ENCODE measurements at regions not wholly inside any gene's neighbourhood (a gene's known extent, or its start where the extent isn't known, plus 50 kb on each side); places are given as distances from the start of the nearest gene placed in this dataset.

GRCh38 chr13:87403748-87404432 is 267.3 kb upstream of the SLITRK5 start (continued):
- TF ChIP-seq ARID2 (CRISPR knock-in tag; IDR thresholded peaks at IDR 0.05; ENCODE audit: borderline replicate concordance) (no peak), XRCC5 (optimal IDR thresholded peaks at IDR 0.05; ENCODE audit: low read length) (no peak)

GRCh38 chr13:87426742-87427141 is 244.4 kb upstream of the SLITRK5 start:
- H2AFZ ChIP-seq (ENCODE audit: low read length): no peak overlapping the region
- H3K4me3 ChIP-seq (replicated peaks in 1 of 3; ENCODE audit: insufficient read depth in 1 of 3, low read depth in 2 of 3, low read length in 3 of 3): no peak overlapping the region
- ChIA-PET CTCF (ENCODE audit: low intra/inter-chr PET ratio, low total read pairs) (no interaction called here), POLR2A (no interaction called here)
- H3K9me3 ChIP-seq (ENCODE audit: low read length): no peaks in the 10 kb centered on the region
- no peak for FAIRE-seq
- no TSS peak for BruUV-seq (replicated peaks)
- no peaks in the 10 kb centered on the region for H4K20me1 ChIP-seq (ENCODE audit: insufficient read depth, low read length)
- intact Hi-C loops (cut with micrococcal nuclease; ENCODE audit: unreplicated experiment) (no loop called here), in situ Hi-C loops (cut with HindIII; ENCODE audit: extremely low pct_ligation_motif_present, low pct_unique_long_range_greater_than_20kb) (no loop called here)
- H3K4me1 ChIP-seq (ENCODE audit: insufficient read depth, low read length): no peaks in the 10 kb centered on the region
- no peaks in the 10 kb centered on the region; a peak in 1 of 5 replicates for H3K27me3 ChIP-seq (ENCODE audit: control insufficient read depth in 1 of 2, insufficient read depth in 2 of 2, low read length in 2 of 2)
- H3K36me3 ChIP-seq (replicated peaks in 1 of 2; ENCODE audit: control insufficient read depth in 1 of 2, insufficient read depth in 2 of 2, low read length in 2 of 2): no peaks in the 10 kb centered on the region
- ATAC-seq: no peak
- no peak overlapping the region for H3K27ac ChIP-seq (ENCODE audit: extremely low read length, insufficient read depth, low read length)
- TF ChIP-seq ZNF878 (CRISPR knock-in tag; IDR thresholded peaks at IDR 0.05) (no peak), ZNF577 (CRISPR knock-in tag; IDR thresholded peaks at IDR 0.05; ENCODE audit: borderline replicate concordance, low read depth) (no peak), TFDP1 (CRISPR knock-in tag; IDR thresholded peaks at IDR 0.05; ENCODE audit: borderline replicate concordance) (no peak), ZNF574 (CRISPR knock-in tag; IDR thresholded peaks at IDR 0.05) (no peak), MLLT10 (CRISPR knock-in tag; IDR thresholded peaks at IDR 0.05) (no peak), ATF4 (CRISPR knock-in tag; IDR thresholded peaks at IDR 0.05) (no peak), CREB3 (CRISPR knock-in tag; IDR thresholded peaks at IDR 0.05) (no peak), RAD21 (CRISPR knock-in tag; IDR thresholded peaks at IDR 0.05) (no peak), CHCHD3 (CRISPR knock-in tag; IDR thresholded peaks at IDR 0.05) (no peak), ZNF619 (CRISPR knock-in tag; IDR thresholded peaks at IDR 0.05) (no peak), MEIS2 (CRISPR knock-in tag; IDR thresholded peaks at IDR 0.05) (no peak), PREB (CRISPR knock-in tag; IDR thresholded peaks at IDR 0.05) (no peak), TFAP4 (IDR thresholded peaks at IDR 0.05; ENCODE audit: borderline replicate concordance, low read depth) (no peak)
- H3K4me2 ChIP-seq (ENCODE audit: low read depth, low read length): no peak overlapping the region
- H3K79me2 ChIP-seq (ENCODE audit: insufficient read depth, low read length): no peaks in the 10 kb centered on the region
- H3K9ac ChIP-seq (ENCODE audit: insufficient read depth, low read depth, low read length): no peak overlapping the region
- no peak for DNase-seq (ENCODE audit: low spot score)

Measured in HepG2 (cell line).